ENCODE measurements at regions not wholly inside any gene's neighbourhood (a gene's known extent, or its start where the extent isn't known, plus 50 kb on each side); places are given as distances from the start of the nearest gene placed in this dataset.

GRCh38 chr2:20103530-20103929 is 52.1 kb upstream of the LAPTM4A start:
- H3K14ac ChIP-seq (ENCODE audit: insufficient read length), result no peak overlapping the region
- no peak overlapping the region for H2BK120ac ChIP-seq (replicated peaks; ENCODE audit: low read depth, low read length)
- peaks cover 0 to 5% (median 3%) of the 10 kb centered on the region in 4 experiments; a peak in 3 of 7 replicates for H3K27me3 ChIP-seq (replicated peaks in 1 of 4; ENCODE audit: control insufficient read depth in 3 of 4, extremely low read depth in 1 of 4, insufficient read depth in 3 of 4, low read length in 3 of 4)
- no peak overlapping the region for H3K4ac ChIP-seq (replicated peaks; ENCODE audit: insufficient read length, low read depth, low read length)
- H3K27ac ChIP-seq (ENCODE audit: low read depth, low read length), result no peak overlapping the region
- no peak overlapping the region for H3K4me2 ChIP-seq (ENCODE audit: insufficient read depth in 1 of 2, low read depth in 2 of 2, low read length in 2 of 2)
- 82% methylated on average over 2 of the region's 2 CpGs; no CpG with 5 or more reads in 1 of the 2 experiments for WGBS, 2 experiments (ENCODE audit: extremely low coverage in 1 of 2, insufficient coverage in 1 of 2, insufficient read length in 1 of 2, insufficient replicate concordance in 2 of 2, low coverage in 1 of 2, low lambda C conversion rate in 2 of 2, missing lambda C conversion rate in 1 of 2)
- H3K79me2 ChIP-seq (ENCODE audit: control insufficient read depth in 1 of 2, insufficient read depth in 2 of 2, low read length in 2 of 2), result no peaks in the 10 kb centered on the region
- H3K23me2 ChIP-seq (ENCODE audit: low read depth, low read length), result no peaks in the 10 kb centered on the region
- DNase-seq (ENCODE audit: low read depth in 1 of 2, low spot score in 2 of 2) (no peak), FAIRE-seq (no peak)
- H4K8ac ChIP-seq (ENCODE audit: extremely low read depth, insufficient read depth, low read length), result no peak overlapping the region; the same call in 1 of the 2 replicates
- H3K79me1 ChIP-seq (ENCODE audit: low read depth, low read length), result no peaks in the 10 kb centered on the region
- no peak overlapping the region for H2AK5ac ChIP-seq (ENCODE audit: low read depth, low read length)
- no peaks in the 10 kb centered on the region for H3K36me3 ChIP-seq (ENCODE audit: control insufficient read depth in 2 of 4, insufficient read depth in 4 of 4, low read length in 3 of 4)
- peaks cover 0 to 2% (median 0%) of the 10 kb centered on the region in 4 experiments; a peak in 1 of 7 replicates for H3K4me1 ChIP-seq (replicated peaks in 1 of 4; ENCODE audit: control insufficient read depth in 3 of 4, insufficient read depth in 4 of 4, low read length in 3 of 4)
- H2BK5ac ChIP-seq (ENCODE audit: low read depth, low read length), result no peak overlapping the region
- no peak overlapping the region for H3K9ac ChIP-seq (replicated peaks in 1 of 4; ENCODE audit: extremely low read depth in 1 of 4, low read depth in 3 of 4, low read length in 3 of 4)
- no peak overlapping the region for H2BK20ac ChIP-seq (ENCODE audit: low read length)
- no peaks in the 10 kb centered on the region for H3K9me3 ChIP-seq (ENCODE audit: insufficient read depth in 2 of 2, low read depth in 1 of 2, low read length in 1 of 2)
- H2BK15ac ChIP-seq (ENCODE audit: low read length), result no peak overlapping the region
- TF ChIP-seq CTCF (IDR thresholded peaks at IDR 0.05; ENCODE audit: control extremely low read depth in 1 of 3, insufficient read depth in 1 of 3, low read depth in 1 of 3, low read length in 3 of 3) (peak in 2 of 3 experiments; percentile 32 to 38; a peak in 1 of 4 replicates), ATF2 (IDR thresholded peaks at IDR 0.05; ENCODE audit: low read length) (no peak), RAD21 (IDR thresholded peaks at IDR 0.05 in 1 of 2, conservative IDR thresholded peaks at IDR 0.05 in 1 of 2; ENCODE audit: low read depth in 2 of 2, low read length in 2 of 2) (peak; percentile 47 to 63)
- no peaks in the 10 kb centered on the region for H4K20me1 ChIP-seq (replicated peaks in 1 of 2; ENCODE audit: control insufficient read depth in 1 of 2, insufficient read depth in 2 of 2, low read length in 2 of 2)
- H3K18ac ChIP-seq (ENCODE audit: extremely low read depth, low read length), result no peak overlapping the region
- H2BK12ac ChIP-seq (ENCODE audit: low read depth, low read length), result no peak overlapping the region
- H3K23ac ChIP-seq (ENCODE audit: insufficient read length), result no peak overlapping the region
- no peak overlapping the region for H3K56ac ChIP-seq (replicated peaks; ENCODE audit: insufficient read length, low read depth, low read length)
- no peak overlapping the region for H2AFZ ChIP-seq (ENCODE audit: low read length)
- POLR2A ChIA-PET (ENCODE audit: partially characterized antibody), result interaction anchor here (1.0 kb wide), 1 partner anchor 122 kb away, joined by 3 read pairs; the partner anchor contains the start of gene SDC1
- no peak overlapping the region for H3K4me3 ChIP-seq (ENCODE audit: extremely low read depth in 1 of 4, insufficient read depth in 2 of 4, low read depth in 3 of 4, low read length in 4 of 4)
- CTCF ChIA-PET (ENCODE audit: partially characterized antibody), result interaction anchor here (0.7 to 12.8 kb wide), 24 partner anchors 9 to 320 kb away, joined by 3 to 163 read pairs (median 4); partner anchors contain the start of gene SDC1
- no peak overlapping the region for H4K91ac ChIP-seq (replicated peaks; ENCODE audit: insufficient read length, low read length)
- H4K5ac ChIP-seq (ENCODE audit: insufficient read length, low read depth, low read length), result no peak overlapping the region
